H1 (cell line): ENCODE measurements at regions not wholly inside any gene's neighbourhood (a gene's known extent, or its start where the extent isn't known, plus 50 kb on each side); places are given as distances from the start of the nearest gene placed in this dataset.

Source experiments
- CTCF ChIA-PET: fragments of 300-600 bp; sonication (Branson Sonifier 250); formaldehyde crosslinking; loops from one replicate; lab custom pipeline; 2021; ENCODE audit not compliant: partially characterized antibody; lab: Charles Lee
- POLR2A ChIA-PET: fragments of 300-600 bp; sonication (Branson Sonifier 250); formaldehyde crosslinking; loops from one replicate; lab custom pipeline; 2021; ENCODE audit warnings: inconsistent platforms; ENCODE audit not compliant: partially characterized antibody; lab: Charles Lee
- DNase-seq, 2 experiments: peaks; one replicate each; pipeline versions ENCODE4 v3.0.0 to v3.0.0-alpha.2; 2010 to 2022; ENCODE audit warnings: low spot score in 2 of 2, low read depth in 1 of 2, mixed read lengths in 1 of 2
- FAIRE-seq: peaks from 2 replicates; lab custom pipeline; 2011; peaks lifted over from hg19 to GRCh38; lab: Jason Lieb, UNC
- H2AFZ ChIP-seq: 2 replicates; pipeline ENCODE4 v1.8.1; 2012; ENCODE audit warnings: low read length, inconsistent platforms
- H2AK5ac ChIP-seq: 2 replicates; pipeline ENCODE4 v1.6.1; 2013; ENCODE audit warnings: low read depth, low read length
- H2BK120ac ChIP-seq: replicated peaks from 2 replicates; pipeline ENCODE3; 2013; ENCODE audit warnings: low read depth, low read length, inconsistent platforms
- H2BK12ac ChIP-seq: 2 replicates; pipeline ENCODE4 v1.6.1; 2013; ENCODE audit warnings: low read depth, low read length
- H2BK15ac ChIP-seq: 2 replicates; pipeline ENCODE4 v1.6.1; 2013; ENCODE audit warnings: low read length
- H2BK20ac ChIP-seq: 2 replicates; pipeline ENCODE4 v1.6.1; 2013; ENCODE audit warnings: low read length
- H2BK5ac ChIP-seq: 2 replicates; pipeline ENCODE4 v1.6.1; 2013; ENCODE audit warnings: low read depth, low read length
- H3K14ac ChIP-seq: 2 replicates; pipeline ENCODE4 v1.6.1; 2013; ENCODE audit warnings: inconsistent platforms; ENCODE audit not compliant: insufficient read length
- H3K18ac ChIP-seq: 2 replicates; pipeline ENCODE4 v1.6.1; 2013; ENCODE audit warnings: low read length; ENCODE audit errors: extremely low read depth
- H3K23ac ChIP-seq: 2 replicates; pipeline ENCODE4 v1.6.1; 2013; ENCODE audit warnings: inconsistent platforms; ENCODE audit not compliant: insufficient read length
- H3K23me2 ChIP-seq: 2 replicates; pipeline ENCODE4 v1.6.1; 2013; ENCODE audit warnings: low read depth, low read length
- H3K27ac ChIP-seq: 2 replicates; pipeline ENCODE4 v1.6.1; 2011; ENCODE audit warnings: low read depth, low read length, inconsistent platforms
- H3K27me3 ChIP-seq, 4 experiments: replicated peaks in 1 of 4; 1 replicate in 1 of 4; 2 replicates in 3 of 4; pipeline versions ENCODE4 v1.6.1 to v1.8.1; 2011 to 2013; ENCODE audit warnings: low read length in 3 of 4, mild to moderate bottlenecking in 3 of 4, inconsistent platforms in 2 of 4, mixed read lengths in 2 of 4, moderate library complexity in 1 of 4; ENCODE audit not compliant: control insufficient read depth in 3 of 4, insufficient read depth in 3 of 4; ENCODE audit errors: extremely low read depth in 1 of 4
- H3K36me3 ChIP-seq, 4 experiments: 2 replicates each; pipeline versions ENCODE4 v1.6.1 to v1.8.1; 2011 to 2013; ENCODE audit warnings: mild to moderate bottlenecking in 4 of 4, low read length in 3 of 4, moderate library complexity in 2 of 4, control low read depth in 1 of 4, inconsistent platforms in 1 of 4; ENCODE audit not compliant: insufficient read depth in 4 of 4, control insufficient read depth in 2 of 4
- H3K4ac ChIP-seq: replicated peaks from 2 replicates; pipeline ENCODE3; 2013; ENCODE audit warnings: low read length, low read depth, mixed read lengths, inconsistent platforms; ENCODE audit not compliant: insufficient read length
- H3K4me1 ChIP-seq, 4 experiments: replicated peaks in 1 of 4; 1 replicate in 1 of 4; 2 replicates in 3 of 4; pipeline versions ENCODE4 v1.6.1 to v1.8.1; 2011 to 2013; ENCODE audit warnings: low read length in 3 of 4, inconsistent platforms in 2 of 4, mixed read lengths in 1 of 4; ENCODE audit not compliant: insufficient read depth in 4 of 4, control insufficient read depth in 3 of 4
- H3K4me2 ChIP-seq, 2 experiments: 2 replicates each; pipeline versions ENCODE4 v1.6.1 to v1.8.1; 2011 to 2013; ENCODE audit warnings: low read depth in 2 of 2, low read length in 2 of 2, control low read depth in 1 of 2, inconsistent platforms in 1 of 2, mild to moderate bottlenecking in 1 of 2; ENCODE audit not compliant: insufficient read depth in 1 of 2
- H3K4me3 ChIP-seq, 4 experiments: fragments of 200-600, 300-600 bp in 1 of 4; sonication (generic), shearing (Covaris generic), sonication (Bioruptor Twin) in 1 of 4; 2 replicates each; pipeline versions ENCODE4 v1.5.1 to v1.8.1; 2011 to 2016; ENCODE audit warnings: low read length in 4 of 4, low read depth in 3 of 4, control low read depth in 2 of 4, inconsistent platforms in 2 of 4, mild to moderate bottlenecking in 2 of 4, mixed read lengths in 1 of 4, moderate library complexity in 1 of 4; ENCODE audit not compliant: insufficient read depth in 2 of 4; ENCODE audit errors: extremely low read depth in 1 of 4
- H3K56ac ChIP-seq: replicated peaks from 2 replicates; pipeline ENCODE3; 2013; ENCODE audit warnings: low read depth, mild to moderate bottlenecking, mixed read lengths, low read length, inconsistent platforms; ENCODE audit not compliant: insufficient read length
- H3K79me1 ChIP-seq: 2 replicates; pipeline ENCODE4 v1.6.1; 2013; ENCODE audit warnings: low read depth, low read length, control low read depth
- H3K79me2 ChIP-seq, 2 experiments: 2 replicates each; pipeline versions ENCODE4 v1.6.1 to v1.8.1; 2012 to 2013; ENCODE audit warnings: low read length in 2 of 2, mild to moderate bottlenecking in 2 of 2, inconsistent platforms in 1 of 2; ENCODE audit not compliant: insufficient read depth in 2 of 2, control insufficient read depth in 1 of 2
- H3K9ac ChIP-seq, 4 experiments: replicated peaks in 1 of 4; 1 replicate in 1 of 4; 2 replicates in 3 of 4; pipeline versions ENCODE4 v1.6.1 to v1.8.1; 2011 to 2013; ENCODE audit warnings: low read depth in 3 of 4, low read length in 3 of 4, control low read depth in 2 of 4, mild to moderate bottlenecking in 2 of 4, moderate library complexity in 2 of 4, inconsistent platforms in 1 of 4; ENCODE audit errors: extremely low read depth in 1 of 4
- H3K9me3 ChIP-seq, 2 experiments: 2 replicates each; pipeline versions ENCODE4 v1.6.1 to v1.8.1; 2012 to 2013; ENCODE audit warnings: mild to moderate bottlenecking in 2 of 2, moderate library complexity in 2 of 2, control low read depth in 1 of 2, inconsistent platforms in 1 of 2, low read depth in 1 of 2, low read length in 1 of 2, mixed read lengths in 1 of 2; ENCODE audit not compliant: insufficient read depth in 2 of 2
- H4K20me1 ChIP-seq, 2 experiments: replicated peaks in 1 of 2; 2 replicates each; pipeline versions ENCODE3 to v1.8.1; 2011 to 2013; ENCODE audit warnings: inconsistent platforms in 2 of 2, low read length in 2 of 2, mild to moderate bottlenecking in 1 of 2; ENCODE audit not compliant: insufficient read depth in 2 of 2, control insufficient read depth in 1 of 2
- H4K5ac ChIP-seq: 2 replicates; pipeline ENCODE4 v1.6.1; 2013; ENCODE audit warnings: low read length, low read depth, mixed read lengths, inconsistent platforms; ENCODE audit not compliant: insufficient read length
- H4K8ac ChIP-seq: 2 replicates; pipeline ENCODE4 v1.8.0; 2013; ENCODE audit warnings: mild to moderate bottlenecking, moderate library complexity, low read length, inconsistent platforms; ENCODE audit not compliant: insufficient read depth; ENCODE audit errors: extremely low read depth
- H4K91ac ChIP-seq: replicated peaks from 2 replicates; pipeline ENCODE3; 2013; ENCODE audit warnings: low read length, mixed read lengths, inconsistent platforms; ENCODE audit not compliant: insufficient read length
- ASH2L ChIP-seq: fragments of 200-600, 300-600 bp; sonication (generic); IDR thresholded peaks from one replicate; pipeline ENCODE4 v1.7.1; 2017; ENCODE audit warnings: low read length
- EGR1 ChIP-seq: IDR thresholded peaks from 2 replicates; pipeline ENCODE4 v1.6.1; 2011; ENCODE audit warnings: low read depth, low read length, borderline replicate concordance
- POLR2A ChIP-seq, 2 experiments: IDR thresholded peaks; 1 replicate in 1 of 2; 2 replicates in 1 of 2; pipeline ENCODE4 v1.6.1; 2011; ENCODE audit warnings: low read depth in 2 of 2, low read length in 2 of 2, mild to moderate bottlenecking in 2 of 2; ENCODE audit errors: control extremely low read depth in 1 of 2
- SP2 ChIP-seq: IDR thresholded peaks from 2 replicates; pipeline ENCODE4 v1.6.1; 2012; ENCODE audit warnings: mild to moderate bottlenecking, low read length, inconsistent platforms
- WGBS, 2 experiments: shearing (Covaris generic) in 1 of 2; methylation state at CpG; one replicate each; pipeline versions ENCODE4 v1.1.6 to v1.1.7; 2013 to 2015; ENCODE audit warnings: low lambda C conversion rate in 2 of 2, mixed read lengths in 2 of 2, inconsistent platforms in 1 of 2, low coverage in 1 of 2, missing lambda C conversion rate in 1 of 2; ENCODE audit not compliant: insufficient replicate concordance in 2 of 2, insufficient coverage in 1 of 2, insufficient read length in 1 of 2; ENCODE audit errors: extremely low coverage in 1 of 2, missing lambda C conversion rate in 1 of 2; 5-methylcytosine and 5-hydroxymethylcytosine counted together
- TF ChIP-seq, protein P1 (sequence below): IDR thresholded peaks from 2 replicates; pipeline ENCODE4 v1.6.1; 2012; ENCODE audit warnings: low read length, inconsistent platforms

DNA sequence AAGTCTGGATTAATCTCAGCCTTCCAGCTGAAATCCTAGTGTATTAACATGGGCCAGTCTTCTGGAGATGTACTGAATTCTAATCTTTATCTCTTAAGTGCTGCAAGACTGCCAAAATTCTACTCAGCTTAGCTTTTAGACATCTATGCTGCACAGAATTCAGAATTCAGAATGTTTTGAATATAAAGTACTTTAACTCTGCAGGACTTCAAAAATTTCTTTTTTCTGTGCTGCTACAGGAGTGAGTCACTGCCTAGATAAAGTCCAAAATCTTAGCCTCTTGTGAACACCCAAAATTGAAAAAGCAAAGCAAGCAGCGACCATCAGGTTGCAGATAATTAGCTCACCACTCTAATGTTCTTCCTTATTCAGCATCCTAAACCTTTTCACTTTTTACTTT is 1092.6 kb upstream of the PCDH10 start:
- Histone ChIP-seq H4K5ac (no peak overlapping the region), H3K27ac (no peak overlapping the region), H3K79me2 (no peaks in the 10 kb centered on the region), H3K9ac (no peak overlapping the region), H3K4ac (no peak overlapping the region), H2BK5ac (no peak overlapping the region), H3K23me2 (no peaks in the 10 kb centered on the region), H2BK15ac (no peak overlapping the region), H2BK20ac (no peak overlapping the region), H3K36me3 (peaks cover 0 to 5% (median 0%) of the 10 kb centered on the region in 4 experiments; a peak in 3 of 8 replicates), H3K27me3 (no peaks in the 10 kb centered on the region), H2AFZ (no peak overlapping the region), H4K20me1 (no peaks in the 10 kb centered on the region), H3K4me3 (no peak overlapping the region), H4K91ac (no peak overlapping the region), H3K18ac (no peak overlapping the region), H3K4me2 (no peak overlapping the region), H3K79me1 (no peaks in the 10 kb centered on the region), H3K4me1 (no peaks in the 10 kb centered on the region; a peak in 1 of 7 replicates), H4K8ac (no peak overlapping the region), H3K14ac (no peak overlapping the region), H3K23ac (no peak overlapping the region), H2BK120ac (no peak overlapping the region), H2BK12ac (no peak overlapping the region), H2AK5ac (no peak overlapping the region), H3K56ac (no peak overlapping the region), H3K9me3 (peaks cover 12 to 14% of the 10 kb centered on the region in 2 experiments)
- WGBS, 2 experiments = 100% methylated on average over 1 of the region's 1 CpG; no CpG with 5 or more reads in 1 of the 2 experiments
- DNase-seq (no peak), FAIRE-seq (no peak)
- ChIA-PET POLR2A (no interaction called here), CTCF (interaction anchor here (0.5 kb wide), 1 partner anchor 412 kb away, joined by 5 read pairs; no protein-coding TSS in a partner anchor)
- TF ChIP-seq EGR1 (no peak), SP2 (no peak), POLR2A (IDR thresholded peaks at IDR 0.05; ENCODE audit: control extremely low read depth in 1 of 2, low read depth in 2 of 2, low read length in 2 of 2) (no peak), ASH2L (no peak)
- TF ChIP-seq, protein P1, sequence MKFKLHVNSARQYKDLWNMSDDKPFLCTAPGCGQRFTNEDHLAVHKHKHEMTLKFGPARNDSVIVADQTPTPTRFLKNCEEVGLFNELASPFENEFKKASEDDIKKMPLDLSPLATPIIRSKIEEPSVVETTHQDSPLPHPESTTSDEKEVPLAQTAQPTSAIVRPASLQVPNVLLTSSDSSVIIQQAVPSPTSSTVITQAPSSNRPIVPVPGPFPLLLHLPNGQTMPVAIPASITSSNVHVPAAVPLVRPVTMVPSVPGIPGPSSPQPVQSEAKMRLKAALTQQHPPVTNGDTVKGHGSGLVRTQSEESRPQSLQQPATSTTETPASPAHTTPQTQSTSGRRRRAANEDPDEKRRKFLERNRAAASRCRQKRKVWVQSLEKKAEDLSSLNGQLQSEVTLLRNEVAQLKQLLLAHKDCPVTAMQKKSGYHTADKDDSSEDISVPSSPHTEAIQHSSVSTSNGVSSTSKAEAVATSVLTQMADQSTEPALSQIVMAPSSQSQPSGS = no peak
